NCI-H446 treated with DMSO at 0.1 percent for 48 hours (cell line): ENCODE measurements at regions not wholly inside any gene's neighbourhood (a gene's known extent, or its start where the extent isn't known, plus 50 kb on each side); places are given as distances from the start of the nearest gene placed in this dataset.
A peak's percentile ranks its signal among the peaks of the same experiment; 100 is the strongest.
"Not testable (repeated sequence)": the region's sequence is repeated elsewhere in the genome, so short reads cannot be mapped to it uniquely, and the experiment has no call there.

Source experiments
- DNase-seq: peaks from one replicate; lab custom pipeline; 2025; lab: John Stamatoyannopoulos, UW

DNA sequence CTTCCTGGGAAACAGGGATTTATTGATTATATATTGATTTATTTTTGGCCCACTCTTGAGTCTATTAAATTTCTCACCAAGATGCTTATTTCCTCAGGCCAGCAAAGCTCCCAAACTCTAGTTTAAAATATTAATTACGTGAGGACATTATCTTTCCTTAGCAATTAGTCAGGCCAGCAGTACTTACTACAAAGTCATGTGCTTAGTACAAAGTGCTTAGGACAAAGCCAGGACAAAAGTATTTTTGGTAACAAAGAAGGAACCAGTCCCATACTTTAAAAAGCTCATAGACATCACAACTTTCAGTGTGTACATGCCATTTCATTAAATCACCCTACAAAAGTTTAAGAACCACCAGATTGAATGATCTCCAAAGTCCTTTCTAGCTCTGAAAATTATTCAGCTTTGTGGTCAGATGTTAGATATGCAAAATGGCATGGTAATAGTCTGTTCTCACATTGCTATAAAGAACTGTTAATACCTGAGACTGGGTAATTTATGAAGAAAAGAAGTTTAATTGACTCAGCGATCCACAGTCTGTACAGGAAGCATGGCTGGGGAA lies 94.7 kb upstream of the PWP1 start:
- no peak for DNase-seq

DNA sequence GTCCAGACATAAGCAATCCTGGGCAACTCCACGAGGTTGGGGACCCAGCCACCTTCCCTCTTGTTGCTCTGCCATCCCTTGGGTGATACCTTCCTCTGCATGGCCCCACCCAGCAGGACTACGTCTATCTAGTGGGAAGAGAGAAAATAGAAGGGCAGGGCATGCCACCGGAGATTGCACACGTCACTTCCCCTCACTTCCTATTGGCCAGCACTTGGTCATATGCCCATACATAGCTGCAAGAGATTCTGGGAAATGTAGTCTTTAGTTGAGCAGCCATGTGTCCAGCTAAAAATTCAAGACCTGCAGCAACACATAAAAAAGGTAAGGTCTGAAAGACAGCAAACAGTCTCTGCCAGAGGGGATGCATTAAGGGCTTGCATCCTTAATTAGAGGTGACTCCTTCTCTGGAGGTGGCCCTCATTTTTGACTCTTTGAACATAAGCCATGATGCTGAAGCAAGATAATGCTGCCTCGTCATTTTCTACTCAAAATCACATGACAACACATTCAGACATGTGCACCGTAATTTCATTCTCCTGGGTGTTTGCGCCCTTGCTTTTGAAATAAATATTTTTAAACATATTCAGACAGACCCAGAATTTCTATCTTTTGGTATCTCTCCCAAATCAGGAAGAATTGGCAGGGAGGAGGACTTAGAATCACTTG lies 91.8 kb upstream of the PWP1 start:
- peak; percentile 6 for DNase-seq

DNA sequence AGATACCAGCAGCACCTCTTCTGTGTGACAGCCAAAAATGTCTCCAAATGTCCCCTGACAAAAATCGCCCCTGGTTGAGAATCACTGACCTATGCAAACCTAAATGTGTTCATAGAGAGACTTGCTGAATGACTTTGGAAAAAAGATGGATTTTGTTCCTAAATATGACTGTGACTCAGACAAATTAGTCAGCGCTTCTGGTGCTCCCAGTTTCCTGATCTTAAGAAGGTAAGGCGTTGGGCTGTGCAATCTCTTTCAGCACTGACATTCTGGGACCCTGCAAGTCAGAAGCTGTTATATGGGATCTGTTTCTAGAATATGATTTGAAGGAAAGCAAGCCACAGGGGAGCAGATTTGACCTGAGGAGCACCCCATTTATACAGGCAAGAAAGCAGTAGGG lies 90.6 kb upstream of the PWP1 start:
- DNase-seq, result no peak

DNA sequence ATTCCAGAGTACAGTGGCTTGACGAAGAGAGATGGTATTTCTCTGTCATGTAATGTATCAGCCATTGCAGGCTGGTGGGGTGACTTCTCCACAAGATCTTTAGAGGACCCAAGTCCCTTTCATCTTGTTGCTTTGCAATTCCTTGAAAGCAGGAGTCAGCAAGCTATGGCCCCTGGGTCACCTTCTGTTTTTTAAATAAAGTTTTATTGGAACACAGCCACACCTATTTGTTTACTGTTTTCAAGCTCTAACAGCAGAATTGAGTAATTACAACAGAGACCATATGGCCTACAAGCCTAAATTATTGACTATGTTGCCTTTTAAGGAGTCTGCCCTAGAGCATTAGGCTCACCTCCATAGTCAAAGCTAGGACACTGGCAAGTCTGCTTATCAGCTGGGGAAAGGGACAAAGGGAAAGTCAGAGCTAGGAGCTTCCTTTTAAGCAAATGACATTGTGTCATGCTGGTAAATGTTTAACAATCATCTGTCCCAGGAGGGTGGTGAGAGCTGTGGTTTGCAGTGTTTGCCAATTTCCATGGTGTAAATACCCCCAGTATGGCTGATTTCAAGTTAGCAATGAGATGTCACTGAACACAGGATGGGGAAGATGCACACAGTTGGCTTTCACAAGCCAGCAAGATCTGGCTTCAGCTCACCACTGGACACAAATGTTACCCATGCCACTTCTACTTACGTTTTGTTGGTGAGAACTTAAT lies 87.7 kb upstream of the PWP1 start:
- DNase-seq, result no peak

DNA sequence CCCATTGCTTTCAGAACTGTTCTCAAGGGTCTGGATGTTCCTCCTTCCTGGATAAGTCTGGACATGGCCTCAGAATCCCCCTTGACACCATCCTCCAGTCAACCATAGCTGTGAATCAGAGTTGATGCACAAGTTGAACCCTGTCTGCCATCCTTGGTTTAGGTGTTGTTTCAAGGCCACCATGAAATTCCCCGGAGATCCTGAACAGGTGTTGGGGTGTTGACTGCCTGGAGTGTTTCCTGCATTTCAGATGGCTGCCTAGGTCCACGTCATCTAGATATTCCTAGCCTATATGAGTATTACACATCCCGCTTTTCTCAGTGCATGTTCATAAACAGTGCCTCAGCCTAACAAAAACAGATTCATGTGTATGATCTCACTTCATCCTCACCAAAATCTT lies 86.7 kb upstream of the PWP1 start:
- no peak for DNase-seq

DNA sequence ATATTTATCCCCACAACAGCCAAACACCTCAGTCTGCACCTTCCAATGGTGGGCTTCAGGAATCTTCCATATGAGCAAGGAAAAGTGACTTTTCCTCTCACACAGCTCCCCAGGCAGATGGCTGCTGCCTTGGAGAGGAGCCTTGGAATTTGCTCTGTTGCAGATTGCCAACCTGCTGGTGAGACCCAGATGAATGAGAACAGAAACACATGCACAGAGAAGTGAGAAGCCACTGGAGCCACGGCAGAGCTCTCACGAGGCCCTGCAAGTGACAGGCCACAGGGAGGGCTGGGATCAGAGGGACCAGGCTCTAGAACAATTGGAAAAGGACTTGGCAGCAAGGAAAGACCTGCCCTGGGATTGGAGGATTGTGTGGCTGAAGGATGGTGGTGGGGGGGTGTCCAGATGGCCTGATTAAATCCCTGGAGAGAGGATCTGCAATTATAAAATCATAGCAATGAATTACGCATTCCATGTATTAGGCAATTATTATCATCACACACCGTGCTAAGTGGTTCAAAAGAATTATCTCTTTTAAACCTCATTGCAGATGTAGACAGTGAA lies 84.9 kb upstream of the PWP1 start:
- DNase-seq, result peak; percentile 1

DNA sequence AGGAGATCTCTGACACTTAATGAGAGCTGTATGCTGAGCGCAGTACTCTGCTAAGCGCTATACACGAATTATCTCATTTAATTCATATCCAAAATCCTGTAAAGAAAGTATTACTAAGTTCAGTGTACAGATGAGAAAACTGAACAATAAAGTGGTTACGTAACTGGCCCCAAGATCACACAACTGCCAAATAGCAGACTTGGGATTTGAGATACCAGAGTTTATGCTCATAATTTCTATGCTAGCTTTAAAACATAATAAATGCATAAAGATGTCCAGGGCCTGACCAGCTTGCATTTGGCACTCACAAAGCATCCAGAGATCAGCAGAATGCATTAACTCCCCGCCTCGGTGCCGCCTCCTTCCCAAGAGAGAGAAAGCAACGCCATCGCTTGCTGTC lies 83.2 kb upstream of the PWP1 start:
- DNase-seq, result no peak

DNA sequence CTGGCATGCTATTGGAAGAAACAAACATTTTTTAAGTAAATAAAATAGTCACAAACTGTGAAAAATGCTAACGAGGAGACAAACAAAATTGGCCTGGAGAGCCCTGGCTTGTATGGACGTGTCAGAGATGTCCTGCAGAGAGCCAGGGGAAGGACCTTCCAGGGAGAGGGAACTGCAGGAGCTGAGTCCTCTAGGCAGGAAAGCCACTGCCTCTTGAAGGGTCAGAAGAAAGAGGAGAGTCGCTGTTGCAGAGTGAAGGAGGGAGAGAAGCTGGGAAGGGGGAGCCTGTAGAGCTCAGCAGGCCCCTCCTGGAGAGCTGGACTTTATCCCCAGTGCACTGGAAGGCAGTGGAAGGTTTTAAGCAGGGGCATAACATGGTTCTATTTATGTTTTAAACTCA lies 80.3 kb upstream of the PWP1 start:
- DNase-seq, result no peak

DNA sequence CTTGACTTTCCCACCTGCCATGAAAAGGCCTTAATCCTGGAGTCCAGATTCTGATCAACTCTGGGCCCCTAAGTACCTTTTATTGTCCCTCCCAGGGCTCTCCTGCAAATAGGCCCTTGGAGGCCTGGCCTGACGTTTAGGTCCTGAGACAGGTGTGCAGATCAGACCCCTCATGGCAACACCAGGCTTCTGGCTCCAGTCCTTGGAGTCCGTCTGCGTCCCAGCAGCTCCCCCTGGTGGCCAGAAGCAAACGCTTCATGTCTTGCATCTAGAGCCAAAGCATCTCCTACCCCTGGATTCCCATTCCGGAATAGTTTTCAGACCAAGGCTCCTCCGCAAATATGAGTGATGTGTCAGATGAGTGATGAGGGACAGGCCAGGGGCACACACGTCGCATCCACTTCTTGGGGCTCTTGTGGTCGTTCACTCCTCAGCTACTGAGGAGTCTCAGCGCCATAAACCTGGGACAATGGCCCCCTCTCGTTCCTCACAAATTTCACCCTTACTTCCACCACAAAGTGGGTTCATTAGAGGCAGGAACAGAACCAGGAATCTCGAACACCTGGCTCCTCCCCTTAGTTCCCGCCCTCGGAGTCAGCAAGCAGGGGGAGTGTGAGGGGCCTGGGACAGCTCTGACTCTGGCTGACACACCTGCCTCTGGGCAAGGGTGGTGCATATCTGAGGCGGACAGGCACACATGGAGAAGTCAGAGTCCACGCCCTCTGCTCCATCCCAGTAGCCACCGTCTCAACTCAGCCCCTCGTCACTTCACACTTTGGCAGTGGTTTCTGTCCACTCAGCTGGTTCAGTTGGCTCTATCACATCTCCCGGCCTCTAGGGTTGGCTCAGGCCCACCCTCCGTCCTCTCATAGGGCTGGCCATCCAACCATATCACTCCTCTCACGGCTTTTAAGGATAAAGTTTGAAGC lies 77.9 kb upstream of the PWP1 start:
- DNase-seq, result peak; percentile 2

DNA sequence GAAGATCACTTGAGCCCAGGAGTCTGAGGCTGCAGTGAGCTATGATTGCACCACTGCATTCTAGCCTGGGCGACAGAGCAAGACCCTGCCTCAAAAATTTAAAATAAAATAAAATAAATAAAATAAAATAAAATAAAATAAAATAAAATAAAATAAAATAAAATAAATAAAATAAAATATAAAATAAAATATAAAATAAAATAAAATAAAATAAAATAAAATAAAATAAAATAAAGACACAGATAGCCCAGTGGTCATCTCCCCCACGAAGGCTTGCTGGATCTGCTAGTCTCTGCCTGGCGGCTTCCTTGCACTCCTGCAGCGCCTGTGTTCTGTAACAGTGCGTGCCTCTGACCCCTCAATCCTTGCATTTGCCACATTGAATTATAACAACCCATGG lies 76.8 kb upstream of the PWP1 start:
- not testable (repeated sequence) for DNase-seq

DNA sequence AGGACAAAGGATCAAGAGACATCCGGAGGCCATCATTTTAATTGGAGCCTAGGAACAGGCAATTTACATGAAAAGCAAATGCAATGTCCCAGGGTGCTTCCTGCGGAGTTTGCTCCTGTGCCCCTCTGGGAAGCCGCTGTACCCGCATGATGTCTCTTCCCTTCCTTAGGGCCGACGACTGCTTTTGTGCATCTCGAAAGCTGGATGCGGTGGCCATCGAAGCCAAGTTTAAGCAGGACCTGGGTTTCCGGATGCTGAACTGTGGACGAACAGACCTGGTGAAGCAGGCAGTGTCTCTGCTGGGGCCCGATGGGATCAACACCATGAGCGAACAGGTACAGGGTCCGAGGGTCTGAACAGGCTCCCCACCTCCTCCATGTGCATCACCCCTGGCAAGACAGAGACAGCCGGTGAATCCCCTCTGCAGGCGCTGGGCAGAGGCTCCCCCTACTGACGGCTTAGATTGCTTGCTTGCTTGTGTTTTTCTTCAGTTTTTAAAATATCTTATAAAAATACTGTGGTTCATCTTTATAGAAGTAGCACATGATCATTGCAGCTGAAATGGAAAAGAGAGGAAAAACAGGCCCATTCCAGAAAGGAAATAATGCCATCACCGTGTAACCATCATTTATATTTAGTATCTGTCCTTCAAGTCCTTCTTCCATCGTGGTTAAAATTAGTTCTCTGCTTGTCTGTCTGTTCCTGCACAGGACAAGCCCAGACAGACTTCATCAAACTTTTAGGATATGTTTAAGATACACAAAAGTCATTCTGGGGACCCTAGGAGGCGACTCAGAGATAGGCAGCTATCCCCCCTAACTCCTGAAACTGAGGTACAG lies 75.4 kb upstream of the PWP1 start:
- DNase-seq, result no peak

DNA sequence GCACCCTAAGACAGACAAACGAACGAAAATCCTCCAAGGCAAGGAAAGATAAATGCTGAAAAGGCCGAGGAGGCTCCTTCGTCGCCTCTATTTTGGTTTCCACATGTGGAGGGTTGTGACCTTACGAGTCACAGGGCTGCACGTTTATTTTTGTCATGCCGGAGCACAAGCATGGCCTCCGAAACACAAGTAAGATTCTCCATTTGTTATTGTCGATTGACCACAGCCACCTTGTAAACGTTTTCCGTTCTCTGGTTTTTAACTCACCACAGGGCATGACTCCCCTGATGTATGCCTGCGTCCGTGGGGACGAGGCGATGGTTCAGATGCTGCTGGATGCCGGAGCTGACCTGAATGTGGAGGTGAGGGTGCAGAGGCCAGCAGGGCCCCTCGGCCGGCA lies 73.1 kb upstream of the PWP1 start:
- DNase-seq, result no peak

DNA sequence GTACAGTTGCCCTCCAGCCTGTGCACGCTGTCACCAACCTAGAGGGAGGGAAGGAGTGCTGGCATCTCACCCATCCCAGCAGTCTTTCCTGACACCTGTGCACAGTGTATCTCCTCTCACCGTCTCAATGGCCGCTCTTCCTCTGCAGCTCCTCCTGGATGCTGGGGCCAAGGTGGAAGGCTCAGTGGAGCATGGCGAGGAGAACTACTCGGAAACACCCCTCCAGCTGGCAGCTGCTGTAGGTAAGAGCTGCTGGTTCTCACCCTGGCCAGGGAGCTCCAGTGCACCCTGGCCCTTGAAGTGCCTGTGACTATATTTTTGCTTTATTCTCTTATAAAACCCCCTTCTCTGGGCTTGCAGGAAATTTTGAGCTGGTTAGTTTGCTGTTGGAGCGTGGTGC lies 68.7 kb upstream of the PWP1 start:
- DNase-seq, result no peak

DNA sequence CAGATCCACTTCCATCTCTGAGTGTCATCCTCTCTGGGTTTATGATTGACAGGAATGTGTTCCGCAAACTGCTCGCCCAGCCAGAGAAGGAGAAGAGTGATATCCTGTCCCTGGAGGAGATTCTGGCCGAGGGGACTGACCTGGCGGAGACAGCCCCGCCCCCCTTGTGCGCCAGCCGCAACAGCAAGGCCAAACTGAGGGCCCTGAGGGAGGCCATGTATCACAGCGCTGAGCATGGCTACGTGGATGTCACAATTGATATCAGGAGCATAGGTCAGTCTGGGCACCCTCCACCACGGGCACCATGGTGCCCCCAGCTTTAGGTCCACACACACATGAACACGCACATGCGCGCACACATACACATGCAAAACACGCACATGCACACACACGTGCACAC lies 67.5 kb upstream of the PWP1 start:
- no peak for DNase-seq

DNA sequence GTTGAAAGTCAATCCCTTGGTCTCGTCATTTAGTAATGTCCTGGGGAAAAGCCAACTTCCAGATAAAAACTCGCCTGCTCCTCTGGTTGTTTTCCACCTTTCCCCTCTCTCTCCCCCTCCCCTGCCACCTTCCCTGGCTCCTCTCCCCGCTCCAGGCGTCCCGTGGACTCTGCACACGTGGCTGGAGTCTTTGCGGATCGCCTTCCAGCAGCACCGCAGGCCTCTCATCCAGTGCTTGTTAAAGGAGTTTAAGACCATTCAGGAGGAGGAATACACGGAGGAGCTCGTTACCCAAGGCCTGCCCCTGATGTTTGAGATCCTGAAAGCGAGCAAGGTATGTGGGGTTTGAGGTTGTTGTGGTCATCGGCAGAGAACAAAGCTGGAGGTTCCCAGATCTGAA lies 65.8 kb upstream of the PWP1 start:
- DNase-seq, result no peak

DNA sequence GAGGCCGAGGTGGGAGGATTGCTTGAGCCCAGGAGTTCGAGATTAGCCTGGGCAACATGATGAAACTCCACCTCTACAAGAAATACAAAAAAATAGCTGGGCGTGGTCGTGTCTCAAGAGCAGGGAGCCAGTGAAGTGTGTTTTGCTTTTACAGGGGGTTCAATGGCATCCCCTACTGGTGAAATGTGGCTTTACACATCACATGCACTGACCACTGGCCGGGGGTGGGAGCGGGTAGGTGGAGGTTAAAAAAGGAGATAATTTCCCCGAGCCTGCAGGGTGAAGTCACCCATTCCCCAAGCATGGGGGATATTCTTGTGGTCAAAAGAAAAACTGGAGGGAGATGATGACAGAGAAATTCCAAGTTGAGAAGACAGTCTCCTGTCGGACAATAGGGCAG lies 63.6 kb upstream of the PWP1 start:
- no peak for DNase-seq

DNA sequence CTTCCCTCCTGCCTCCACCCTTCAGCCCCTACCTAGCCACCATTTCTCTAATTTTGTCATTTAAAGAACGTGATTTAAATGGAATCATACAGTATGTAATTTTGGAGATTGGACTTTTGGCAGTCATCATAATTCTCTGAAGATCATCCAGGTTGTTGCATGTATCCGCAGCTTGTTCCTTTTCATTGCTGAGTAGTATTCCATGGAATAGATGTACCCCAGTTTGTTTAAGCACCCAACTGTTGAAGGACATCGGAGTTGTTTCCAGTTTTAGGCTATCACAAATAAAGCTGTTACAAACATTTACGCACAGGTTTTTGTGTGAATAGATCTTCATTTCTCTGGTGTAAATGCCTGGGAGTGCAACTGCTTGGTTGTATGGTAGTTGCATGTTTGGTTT lies 61.1 kb upstream of the PWP1 start:
- no peak for DNase-seq

DNA sequence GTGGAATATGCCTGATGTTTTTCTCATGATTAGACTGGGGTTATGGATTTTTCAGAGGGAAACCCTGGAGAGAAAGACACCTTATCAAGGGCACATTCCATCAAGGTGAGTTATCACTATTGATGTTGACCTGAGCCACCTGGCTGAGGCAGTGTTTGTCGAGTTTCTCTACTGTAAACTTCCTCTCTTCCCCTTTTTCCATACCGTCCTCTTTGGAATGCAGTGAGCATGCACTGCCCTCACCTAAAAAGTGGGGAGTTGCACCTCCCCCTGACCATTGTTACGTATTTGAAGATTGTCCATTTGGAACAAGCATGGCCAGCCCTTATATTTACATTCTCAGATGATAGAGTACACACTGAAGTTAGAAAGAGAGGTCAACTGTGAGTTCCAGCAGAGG lies 53.9 kb upstream of the PWP1 start:
- DNase-seq, result no peak

DNA sequence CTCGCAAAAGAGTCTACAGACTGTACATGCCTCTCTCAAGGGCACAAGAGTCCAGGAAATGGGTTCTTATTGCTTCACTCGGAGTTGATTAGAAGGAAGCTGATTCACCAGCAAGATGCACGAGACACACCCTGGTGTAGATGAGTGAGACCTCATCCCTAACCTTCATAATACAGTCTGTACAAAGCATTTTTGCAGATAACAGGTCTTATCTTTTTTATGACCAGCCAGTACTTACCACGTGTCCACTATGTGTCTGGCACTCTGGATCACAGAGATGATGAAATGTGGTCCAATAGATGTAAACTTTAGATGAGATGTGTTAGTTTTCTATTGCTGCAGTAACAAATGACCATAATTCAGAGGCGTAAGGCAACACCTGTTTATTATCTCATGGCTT lies 53.4 kb upstream of the PWP1 start:
- no peak for DNase-seq

DNA sequence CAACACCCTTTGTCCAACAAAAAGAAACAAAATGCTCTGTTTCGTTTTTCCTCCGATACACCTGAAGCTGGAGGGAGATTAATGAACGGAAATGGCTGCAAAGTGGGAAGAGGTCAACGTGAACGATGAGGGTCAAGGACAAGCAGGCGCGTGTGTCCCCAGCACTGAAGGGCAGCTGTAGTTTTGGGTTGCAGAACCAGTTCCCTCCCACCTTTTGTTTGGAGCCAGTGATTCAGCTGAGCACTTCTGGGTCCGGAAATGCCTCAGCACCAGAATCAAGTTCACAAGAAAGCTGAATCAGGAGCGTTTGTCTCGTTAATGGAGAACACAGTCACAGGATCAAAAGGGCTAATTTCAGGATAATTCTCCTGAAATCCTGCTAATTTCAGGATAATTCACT lies 51.1 kb upstream of the PWP1 start:
- DNase-seq, result no peak

DNA sequence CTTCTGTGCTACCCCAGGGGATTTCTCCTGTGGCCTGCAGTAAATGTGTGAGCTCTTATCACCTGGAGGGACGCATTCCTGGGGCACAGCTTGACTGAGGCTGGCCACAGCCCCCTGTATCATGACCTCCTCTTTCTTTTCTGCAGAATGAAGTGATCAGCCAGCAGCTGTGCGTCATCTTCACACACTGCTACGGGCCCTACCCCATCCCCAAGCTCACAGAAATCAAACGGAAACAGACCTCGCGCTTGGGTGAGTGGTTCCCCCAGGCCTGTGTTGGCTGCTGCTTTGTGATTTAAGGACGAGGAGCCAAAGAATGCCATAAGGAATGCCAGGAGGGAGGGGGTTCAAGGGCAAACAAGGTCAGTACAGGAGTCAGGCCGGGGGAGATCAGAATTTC lies 50.5 kb upstream of the PWP1 start:
- DNase-seq, result no peak
